ENCODE measurements at regions not wholly inside any gene's neighbourhood (a gene's known extent, or its start where the extent isn't known, plus 50 kb on each side); places are given as distances from the start of the nearest gene placed in this dataset.

- TF ChIP-seq POLR2AphosphoS5 (IDR thresholded peaks at IDR 0.05), result no peak
- TF ChIP-seq POLR2A (IDR thresholded peaks at IDR 0.05), result no peak
Measured at GRCh38 chr4:177562859-177563258, 120.6 kb upstream of the AGA start.
